ENCODE measurements at regions not wholly inside any gene's neighbourhood (a gene's known extent, or its start where the extent isn't known, plus 50 kb on each side); places are given as distances from the start of the nearest gene placed in this dataset.

DNA sequence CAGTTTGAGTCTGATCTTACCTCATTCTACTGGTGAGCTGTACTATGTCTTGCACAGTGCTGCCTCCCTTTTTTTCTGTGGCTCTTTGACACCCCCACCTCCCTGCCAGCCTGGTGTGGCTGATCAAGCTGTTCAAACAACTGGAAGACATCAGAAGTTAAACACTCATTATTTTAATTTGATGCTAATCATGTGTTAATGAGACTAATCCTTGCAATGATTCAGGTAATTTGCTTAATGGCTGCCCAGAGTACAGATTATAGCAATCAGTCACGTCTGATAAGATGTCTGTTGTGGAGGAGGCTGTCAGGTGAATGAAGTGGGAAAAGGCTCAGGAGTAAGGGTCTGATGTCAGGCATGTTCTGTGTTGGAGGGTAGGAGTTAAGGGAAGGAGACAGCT is 87.4 kb upstream of the GK2 start:
- no peaks in the 10 kb centered on the region for H4K20me1 ChIP-seq (ENCODE audit: insufficient read depth, low read length)
- TF ChIP-seq, protein P1, sequence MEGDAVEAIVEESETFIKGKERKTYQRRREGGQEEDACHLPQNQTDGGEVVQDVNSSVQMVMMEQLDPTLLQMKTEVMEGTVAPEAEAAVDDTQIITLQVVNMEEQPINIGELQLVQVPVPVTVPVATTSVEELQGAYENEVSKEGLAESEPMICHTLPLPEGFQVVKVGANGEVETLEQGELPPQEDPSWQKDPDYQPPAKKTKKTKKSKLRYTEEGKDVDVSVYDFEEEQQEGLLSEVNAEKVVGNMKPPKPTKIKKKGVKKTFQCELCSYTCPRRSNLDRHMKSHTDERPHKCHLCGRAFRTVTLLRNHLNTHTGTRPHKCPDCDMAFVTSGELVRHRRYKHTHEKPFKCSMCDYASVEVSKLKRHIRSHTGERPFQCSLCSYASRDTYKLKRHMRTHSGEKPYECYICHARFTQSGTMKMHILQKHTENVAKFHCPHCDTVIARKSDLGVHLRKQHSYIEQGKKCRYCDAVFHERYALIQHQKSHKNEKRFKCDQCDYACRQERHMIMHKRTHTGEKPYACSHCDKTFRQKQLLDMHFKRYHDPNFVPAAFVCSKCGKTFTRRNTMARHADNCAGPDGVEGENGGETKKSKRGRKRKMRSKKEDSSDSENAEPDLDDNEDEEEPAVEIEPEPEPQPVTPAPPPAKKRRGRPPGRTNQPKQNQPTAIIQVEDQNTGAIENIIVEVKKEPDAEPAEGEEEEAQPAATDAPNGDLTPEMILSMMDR (IDR thresholded peaks at IDR 0.05; ENCODE audit: insufficient read depth, low read depth, low read length) = no peak
- TF ChIP-seq EZH2 (IDR thresholded peaks at IDR 0.05; ENCODE audit: insufficient read depth, low read length) = no peak
- no peak for FAIRE-seq
- H3K27me3 ChIP-seq (ENCODE audit: insufficient read depth, low read length) = no peaks in the 10 kb centered on the region
- H3K27me3 Mint-ChIP-seq (ENCODE audit: low read depth, unreplicated experiment) = no peaks in the 10 kb centered on the region
- no peak overlapping the region for H2AFZ ChIP-seq (ENCODE audit: low read depth, low read length)
- H3K36me3 ChIP-seq (ENCODE audit: insufficient read depth, low read length) = no peaks in the 10 kb centered on the region
- no peak overlapping the region for H3K4me3 ChIP-seq (ENCODE audit: insufficient read depth, low read depth, low read length)
- DNase-seq (ENCODE audit: low read depth) = no peak
- no peaks in the 10 kb centered on the region for H3K4me1 ChIP-seq (ENCODE audit: insufficient read depth, low read length)
- no peak overlapping the region for H3K4me3 Mint-ChIP-seq (ENCODE audit: unreplicated experiment)
- H3K9me3 ChIP-seq (ENCODE audit: insufficient read depth, low read depth, low read length) = no peaks in the 10 kb centered on the region
- no peaks in the 10 kb centered on the region for H3K4me1 Mint-ChIP-seq (ENCODE audit: low read depth, unreplicated experiment)
- H3K4me2 ChIP-seq (ENCODE audit: low read length) = no peak overlapping the region
- H3K27ac Mint-ChIP-seq (ENCODE audit: unreplicated experiment) = no peak overlapping the region
- no peak overlapping the region for H3K27ac ChIP-seq (ENCODE audit: low read depth, low read length)
- no peak overlapping the region for H3K9ac ChIP-seq (ENCODE audit: low read length)
- no peaks in the 10 kb centered on the region for H3K79me2 ChIP-seq (ENCODE audit: insufficient read depth, low read length)
- no peaks in the 10 kb centered on the region for H3K36me3 Mint-ChIP-seq (ENCODE audit: low read depth, unreplicated experiment)
- H3K9me3 Mint-ChIP-seq (ENCODE audit: unreplicated experiment) = no peaks in the 10 kb centered on the region

DNA sequence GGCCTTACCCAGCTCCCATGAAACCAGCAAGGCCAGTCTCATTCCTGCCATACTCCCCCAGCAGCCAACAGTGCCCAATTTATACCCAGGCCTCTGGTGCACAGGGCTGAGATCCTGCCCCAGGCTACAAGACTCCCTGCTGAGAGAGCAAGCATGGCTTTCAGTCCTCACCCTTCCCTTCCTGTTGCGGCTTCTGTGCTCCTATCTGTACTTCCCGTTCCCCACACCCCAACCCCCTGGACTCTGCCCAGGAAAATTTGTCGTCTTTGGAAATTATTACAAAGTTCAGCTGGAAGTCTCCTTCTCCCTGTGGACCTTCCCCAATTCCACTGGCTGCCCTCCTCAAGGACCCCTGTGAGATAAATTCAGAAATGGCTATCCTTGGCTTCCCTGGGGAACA is 84.1 kb upstream of the GK2 start:
- H2AFZ ChIP-seq (ENCODE audit: low read depth, low read length) = no peak overlapping the region
- H3K27me3 ChIP-seq (ENCODE audit: insufficient read depth, low read length) = no peaks in the 10 kb centered on the region
- Mint-ChIP-seq H3K9me3 (ENCODE audit: unreplicated experiment) (no peaks in the 10 kb centered on the region), H3K4me3 (ENCODE audit: unreplicated experiment) (no peak overlapping the region), H3K27me3 (ENCODE audit: low read depth, unreplicated experiment) (no peaks in the 10 kb centered on the region), H3K27ac (ENCODE audit: unreplicated experiment) (no peak overlapping the region), H3K4me1 (ENCODE audit: low read depth, unreplicated experiment) (no peaks in the 10 kb centered on the region), H3K36me3 (ENCODE audit: low read depth, unreplicated experiment) (no peaks in the 10 kb centered on the region)
- H3K36me3 ChIP-seq (ENCODE audit: insufficient read depth, low read length) = no peaks in the 10 kb centered on the region
- no peak overlapping the region for H3K4me2 ChIP-seq (ENCODE audit: low read length)
- no peaks in the 10 kb centered on the region for H3K4me1 ChIP-seq (ENCODE audit: insufficient read depth, low read length)
- H3K9me3 ChIP-seq (ENCODE audit: insufficient read depth, low read depth, low read length) = no peaks in the 10 kb centered on the region
- no peaks in the 10 kb centered on the region for H4K20me1 ChIP-seq (ENCODE audit: insufficient read depth, low read length)
- DNase-seq (ENCODE audit: low read depth) (no peak), FAIRE-seq (no peak)
- no peak overlapping the region for H3K4me3 ChIP-seq (ENCODE audit: insufficient read depth, low read depth, low read length)
- no peaks in the 10 kb centered on the region for H3K79me2 ChIP-seq (ENCODE audit: insufficient read depth, low read length)
- TF ChIP-seq EZH2 (IDR thresholded peaks at IDR 0.05; ENCODE audit: insufficient read depth, low read length) = no peak
- TF ChIP-seq, protein P1 (IDR thresholded peaks at IDR 0.05; ENCODE audit: insufficient read depth, low read depth, low read length) = no peak
- H3K27ac ChIP-seq (ENCODE audit: low read depth, low read length) = no peak overlapping the region
- H3K9ac ChIP-seq (ENCODE audit: low read length) = no peak overlapping the region

DNA sequence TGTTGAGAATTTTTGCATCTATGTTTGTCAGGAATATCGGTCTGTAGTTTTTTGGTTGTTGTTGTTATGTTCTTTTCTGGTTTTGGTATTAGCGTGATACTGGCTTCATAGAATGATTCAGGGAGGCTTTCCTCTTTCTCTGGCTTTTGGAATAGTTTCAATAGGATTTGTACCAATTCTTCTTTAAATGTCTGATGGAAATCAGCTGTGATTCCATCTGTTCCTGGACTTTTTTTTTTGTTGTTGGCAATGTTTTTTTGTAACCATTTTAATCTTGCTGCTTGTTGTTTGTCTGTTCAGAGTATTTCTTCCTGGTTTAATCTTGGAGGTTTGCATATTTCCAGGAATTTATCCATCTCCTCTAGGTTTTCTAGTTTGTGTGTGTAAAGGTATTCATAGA is 81.5 kb upstream of the GK2 start:
- Histone ChIP-seq H3K27ac (ENCODE audit: low read depth, low read length) (no peak overlapping the region), H3K36me3 (ENCODE audit: insufficient read depth, low read length) (no peaks in the 10 kb centered on the region), H3K9ac (ENCODE audit: low read length) (no peak overlapping the region), H2AFZ (ENCODE audit: low read depth, low read length) (no peak overlapping the region), H4K20me1 (ENCODE audit: insufficient read depth, low read length) (no peaks in the 10 kb centered on the region), H3K4me2 (ENCODE audit: low read length) (no peak overlapping the region), H3K4me1 (ENCODE audit: insufficient read depth, low read length) (no peaks in the 10 kb centered on the region), H3K4me3 (ENCODE audit: insufficient read depth, low read depth, low read length) (no peak overlapping the region), H3K27me3 (ENCODE audit: insufficient read depth, low read length) (no peaks in the 10 kb centered on the region), H3K79me2 (ENCODE audit: insufficient read depth, low read length) (no peaks in the 10 kb centered on the region), H3K9me3 (ENCODE audit: insufficient read depth, low read depth, low read length) (no peaks in the 10 kb centered on the region)
- H3K4me1 Mint-ChIP-seq (ENCODE audit: low read depth, unreplicated experiment) = no peaks in the 10 kb centered on the region
- H3K9me3 Mint-ChIP-seq (ENCODE audit: unreplicated experiment) = no peaks in the 10 kb centered on the region
- no peak for DNase-seq (ENCODE audit: low read depth)
- TF ChIP-seq, protein P1 (IDR thresholded peaks at IDR 0.05; ENCODE audit: insufficient read depth, low read depth, low read length) = no peak
- TF ChIP-seq EZH2 (IDR thresholded peaks at IDR 0.05; ENCODE audit: insufficient read depth, low read length) = no peak
- H3K27ac Mint-ChIP-seq (ENCODE audit: unreplicated experiment) = no peak overlapping the region
- FAIRE-seq = no peak
- no peaks in the 10 kb centered on the region for H3K27me3 Mint-ChIP-seq (ENCODE audit: low read depth, unreplicated experiment)
- H3K36me3 Mint-ChIP-seq (ENCODE audit: low read depth, unreplicated experiment) = no peaks in the 10 kb centered on the region
- H3K4me3 Mint-ChIP-seq (ENCODE audit: unreplicated experiment) = no peak overlapping the region

Measured in astrocyte (in vitro differentiated cells and primary cell).